Fibroblast of lung (primary cell): ENCODE measurements at regions not wholly inside any gene's neighbourhood (a gene's known extent, or its start where the extent isn't known, plus 50 kb on each side); places are given as distances from the start of the nearest gene placed in this dataset.
A peak's percentile ranks its signal among the peaks of the same experiment; 100 is the strongest.

ENCODE experiments used
- DNase-seq, 2 donors: peaks; one replicate each; pipeline versions ENCODE4 v3.0.0 to v3.0.0-alpha.2; 2010; ENCODE audit warnings: low read depth in 2 of 2
- H2AFZ ChIP-seq: 2 replicates; pipeline ENCODE4 v1.5.1; 2012; ENCODE audit warnings: low read length, control low read depth, inconsistent platforms
- H3K27ac ChIP-seq: 2 replicates; pipeline ENCODE4 v1.5.1; 2011; ENCODE audit warnings: low read length, control low read depth; ENCODE audit not compliant: insufficient read depth
- H3K27me3 ChIP-seq: 2 replicates; pipeline ENCODE4 v1.5.1; 2011; ENCODE audit warnings: mild to moderate bottlenecking, low read length; ENCODE audit not compliant: control insufficient read depth, insufficient read depth
- H3K36me3 ChIP-seq: 2 replicates; pipeline ENCODE4 v1.5.1; 2011; ENCODE audit warnings: low read length; ENCODE audit not compliant: control insufficient read depth, insufficient read depth
- H3K4me1 ChIP-seq: 2 replicates; pipeline ENCODE4 v1.5.1; 2011; ENCODE audit warnings: low read length; ENCODE audit not compliant: control insufficient read depth, insufficient read depth; ENCODE audit errors: extremely low read depth
- H3K4me2 ChIP-seq: 2 replicates; pipeline ENCODE4 v1.5.1; 2011; ENCODE audit warnings: low read length, control low read depth; ENCODE audit not compliant: insufficient read depth; ENCODE audit errors: extremely low read depth
- H3K4me3 ChIP-seq, 4 experiments: fragments of 200-600 bp in 1 of 4; sonication (generic) in 1 of 4; replicated peaks in 1 of 4; 2 replicates each; pipeline ENCODE4 v1.5.1; 2011 to 2016; ENCODE audit warnings: low read length in 4 of 4, low read depth in 3 of 4, mild to moderate bottlenecking in 3 of 4, control low read depth in 2 of 4, inconsistent platforms in 1 of 4, mixed read lengths in 1 of 4; ENCODE audit not compliant: insufficient read depth in 1 of 4; ENCODE audit errors: control extremely low read depth in 1 of 4
- H3K79me2 ChIP-seq: 2 replicates; pipeline ENCODE4 v1.5.1; 2012; ENCODE audit warnings: mild to moderate bottlenecking, low read length, inconsistent platforms; ENCODE audit not compliant: control insufficient read depth, insufficient read depth
- H3K9ac ChIP-seq: 2 replicates; pipeline ENCODE4 v1.5.1; 2011; ENCODE audit warnings: mild to moderate bottlenecking, low read length, control low read depth; ENCODE audit not compliant: insufficient read depth
- H3K9me3 ChIP-seq: 2 replicates; pipeline ENCODE4 v1.5.1; 2012; ENCODE audit warnings: low read depth, low read length; ENCODE audit not compliant: control insufficient read depth, insufficient read depth
- H4K20me1 ChIP-seq: 2 replicates; pipeline ENCODE4 v1.5.1; 2011; ENCODE audit warnings: low read length; ENCODE audit not compliant: control insufficient read depth, insufficient read depth; ENCODE audit errors: extremely low read depth
- CTCF ChIP-seq, 2 donors: IDR thresholded peaks in 1 of 2; conservative IDR thresholded peaks in 1 of 2; 1 replicate in 1 of 2; 2 replicates in 1 of 2; pipeline ENCODE4 v1.5.1; 2011 to 2012; ENCODE audit warnings: low read length in 2 of 2, control low read depth in 1 of 2, inconsistent platforms in 1 of 2, low read depth in 1 of 2, mild to moderate bottlenecking in 1 of 2
- EZH2 ChIP-seq: IDR thresholded peaks from 2 replicates; pipeline ENCODE4 v1.5.1; 2012; ENCODE audit warnings: low read length, control low read depth, mild to moderate bottlenecking; ENCODE audit errors: missing control alignments

GRCh38 chr1:39141925-39142324 lies 62.6 kb upstream of the MACF1 start:
- Histone ChIP-seq H3K27me3 (no peaks in the 10 kb centered on the region), H2AFZ (no peak overlapping the region), H3K27ac (peak overlapping the region; percentile 21), H3K9ac (no peak overlapping the region), H3K9me3 (no peaks in the 10 kb centered on the region), H4K20me1 (no peaks in the 10 kb centered on the region), H3K4me3 (no peak overlapping the region), H3K79me2 (peaks cover 63% of the 10 kb centered on the region), H3K4me2 (no peak overlapping the region), H3K36me3 (no peaks in the 10 kb centered on the region), H3K4me1 (peaks cover 18% of the 10 kb centered on the region)
- TF ChIP-seq CTCF (conservative IDR thresholded peaks at IDR 0.05 in 1 of 2, IDR thresholded peaks at IDR 0.05 in 1 of 2; ENCODE audit: low read depth in 1 of 2, low read length in 2 of 2) = no peak
- TF ChIP-seq EZH2 = no peak
- peak; percentile 70 to 80 for DNase-seq

- H3K9ac ChIP-seq = no peak overlapping the region
- H3K79me2 ChIP-seq = peaks cover 63% of the 10 kb centered on the region
- H2AFZ ChIP-seq = no peak overlapping the region
- H3K4me2 ChIP-seq = no peak overlapping the region
- no peaks in the 10 kb centered on the region for H4K20me1 ChIP-seq
- peaks cover 18% of the 10 kb centered on the region for H3K4me1 ChIP-seq
- H3K27me3 ChIP-seq = no peaks in the 10 kb centered on the region
- no peaks in the 10 kb centered on the region for H3K36me3 ChIP-seq
- no peaks in the 10 kb centered on the region for H3K9me3 ChIP-seq
- DNase-seq = peak in 1 of 2 donors; percentile 59
- peak overlapping the region; percentile 21 for H3K27ac ChIP-seq
- H3K4me3 ChIP-seq = no peak overlapping the region
- no peak for TF ChIP-seq CTCF (conservative IDR thresholded peaks at IDR 0.05 in 1 of 2, IDR thresholded peaks at IDR 0.05 in 1 of 2; ENCODE audit: low read depth in 1 of 2, low read length in 2 of 2)
- TF ChIP-seq EZH2 = no peak
Observed at GRCh38 chr1:39142401-39143060, 62.0 kb upstream of the MACF1 start.

- Histone ChIP-seq H3K79me2 (peaks cover 67% of the 10 kb centered on the region), H2AFZ (no peak overlapping the region), H3K9me3 (no peaks in the 10 kb centered on the region), H3K27ac (no peak overlapping the region), H3K27me3 (no peaks in the 10 kb centered on the region), H3K4me3 (no peak overlapping the region), H3K36me3 (no peaks in the 10 kb centered on the region), H3K4me2 (no peak overlapping the region), H3K9ac (no peak overlapping the region), H4K20me1 (no peaks in the 10 kb centered on the region), H3K4me1 (peaks cover 24% of the 10 kb centered on the region)
- TF ChIP-seq CTCF (conservative IDR thresholded peaks at IDR 0.05 in 1 of 2, IDR thresholded peaks at IDR 0.05 in 1 of 2; ENCODE audit: low read depth in 1 of 2, low read length in 2 of 2) (no peak), EZH2 (no peak)
- peak in 1 of 2 donors; percentile 45 for DNase-seq
Observed at GRCh38 chr1:39144924-39145323, 59.6 kb upstream of the MACF1 start.
